ENCODE measurements at regions not wholly inside any gene's neighbourhood (a gene's known extent, or its start where the extent isn't known, plus 50 kb on each side); places are given as distances from the start of the nearest gene placed in this dataset.

DNA sequence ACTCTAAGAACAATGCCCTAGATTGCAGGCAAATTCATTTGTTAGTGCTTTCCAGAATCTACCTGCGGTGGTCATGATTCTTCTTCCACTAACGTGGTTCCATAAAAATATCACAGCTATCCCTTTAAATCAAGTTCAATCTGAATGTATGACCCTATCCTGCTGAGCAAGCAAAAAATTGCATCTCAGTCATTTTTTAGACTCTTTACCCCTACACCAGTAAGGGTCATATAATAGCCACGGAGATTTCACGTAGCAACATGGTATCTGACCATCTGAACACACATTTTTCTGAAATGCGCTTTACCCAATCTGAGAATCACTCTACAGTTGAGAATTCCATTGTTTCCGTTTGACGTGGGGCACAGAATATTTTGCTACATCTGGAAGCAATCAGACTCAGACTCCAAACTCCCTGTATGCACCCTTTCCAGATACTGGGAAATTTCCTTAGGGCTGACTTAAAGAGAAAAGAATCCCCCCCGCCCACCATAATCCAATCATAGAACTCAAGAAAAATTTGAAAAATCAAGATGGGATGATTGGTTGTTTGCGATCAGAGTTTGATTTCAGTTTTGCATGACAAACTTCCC lies 699.2 kb upstream of the ZP4 start:
- Histone ChIP-seq H4K20me1 (ENCODE audit: insufficient read depth) (no peaks in the 10 kb centered on the region), H3K4me2 (ENCODE audit: low read length) (no peak overlapping the region), H3K27ac (ENCODE audit: low read length) (no peak overlapping the region), H3K4me3 (ENCODE audit: low read length) (no peak overlapping the region), H2AFZ (ENCODE audit: low read depth, low read length) (no peak overlapping the region), H3K36me3 (ENCODE audit: insufficient read depth, low read length) (no peaks in the 10 kb centered on the region), H3K9me2 (ENCODE audit: insufficient read depth, low read length) (no peaks in the 10 kb centered on the region), H3K79me2 (replicated peaks; ENCODE audit: insufficient read depth, low read length) (no peaks in the 10 kb centered on the region), H3K9ac (ENCODE audit: low read length) (no peak overlapping the region), H3F3A (ENCODE audit: insufficient read depth, low read length, poor library complexity, severe bottlenecking) (no peaks in the 10 kb centered on the region), H3K9me3 (ENCODE audit: low read length) (no peaks in the 10 kb centered on the region), H3K27me3 (ENCODE audit: insufficient read depth, low read depth, low read length) (no peaks in the 10 kb centered on the region)
- TF ChIP-seq RAD21 (conservative IDR thresholded peaks at IDR 0.05) (no peak), SMC3 (conservative IDR thresholded peaks at IDR 0.05; ENCODE audit: poor library complexity) (no peak), POLR2AphosphoS5 (IDR thresholded peaks at IDR 0.05) (no peak), MXI1 (conservative IDR thresholded peaks at IDR 0.05; ENCODE audit: poor library complexity, severe bottlenecking) (no peak), EP300 (conservative IDR thresholded peaks at IDR 0.05; ENCODE audit: poor library complexity, severe bottlenecking) (no peak), EZH2 (IDR thresholded peaks at IDR 0.05; ENCODE audit: borderline replicate concordance, insufficient read depth, low read length, poor library complexity, severe bottlenecking) (no peak), TAF1 (IDR thresholded peaks at IDR 0.05; ENCODE audit: low read depth) (no peak)
- TF ChIP-seq, protein P1, sequence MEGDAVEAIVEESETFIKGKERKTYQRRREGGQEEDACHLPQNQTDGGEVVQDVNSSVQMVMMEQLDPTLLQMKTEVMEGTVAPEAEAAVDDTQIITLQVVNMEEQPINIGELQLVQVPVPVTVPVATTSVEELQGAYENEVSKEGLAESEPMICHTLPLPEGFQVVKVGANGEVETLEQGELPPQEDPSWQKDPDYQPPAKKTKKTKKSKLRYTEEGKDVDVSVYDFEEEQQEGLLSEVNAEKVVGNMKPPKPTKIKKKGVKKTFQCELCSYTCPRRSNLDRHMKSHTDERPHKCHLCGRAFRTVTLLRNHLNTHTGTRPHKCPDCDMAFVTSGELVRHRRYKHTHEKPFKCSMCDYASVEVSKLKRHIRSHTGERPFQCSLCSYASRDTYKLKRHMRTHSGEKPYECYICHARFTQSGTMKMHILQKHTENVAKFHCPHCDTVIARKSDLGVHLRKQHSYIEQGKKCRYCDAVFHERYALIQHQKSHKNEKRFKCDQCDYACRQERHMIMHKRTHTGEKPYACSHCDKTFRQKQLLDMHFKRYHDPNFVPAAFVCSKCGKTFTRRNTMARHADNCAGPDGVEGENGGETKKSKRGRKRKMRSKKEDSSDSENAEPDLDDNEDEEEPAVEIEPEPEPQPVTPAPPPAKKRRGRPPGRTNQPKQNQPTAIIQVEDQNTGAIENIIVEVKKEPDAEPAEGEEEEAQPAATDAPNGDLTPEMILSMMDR (IDR thresholded peaks at IDR 0.05; ENCODE audit: poor library complexity, severe bottlenecking), result no peak
- TF ChIP-seq, protein P2, sequence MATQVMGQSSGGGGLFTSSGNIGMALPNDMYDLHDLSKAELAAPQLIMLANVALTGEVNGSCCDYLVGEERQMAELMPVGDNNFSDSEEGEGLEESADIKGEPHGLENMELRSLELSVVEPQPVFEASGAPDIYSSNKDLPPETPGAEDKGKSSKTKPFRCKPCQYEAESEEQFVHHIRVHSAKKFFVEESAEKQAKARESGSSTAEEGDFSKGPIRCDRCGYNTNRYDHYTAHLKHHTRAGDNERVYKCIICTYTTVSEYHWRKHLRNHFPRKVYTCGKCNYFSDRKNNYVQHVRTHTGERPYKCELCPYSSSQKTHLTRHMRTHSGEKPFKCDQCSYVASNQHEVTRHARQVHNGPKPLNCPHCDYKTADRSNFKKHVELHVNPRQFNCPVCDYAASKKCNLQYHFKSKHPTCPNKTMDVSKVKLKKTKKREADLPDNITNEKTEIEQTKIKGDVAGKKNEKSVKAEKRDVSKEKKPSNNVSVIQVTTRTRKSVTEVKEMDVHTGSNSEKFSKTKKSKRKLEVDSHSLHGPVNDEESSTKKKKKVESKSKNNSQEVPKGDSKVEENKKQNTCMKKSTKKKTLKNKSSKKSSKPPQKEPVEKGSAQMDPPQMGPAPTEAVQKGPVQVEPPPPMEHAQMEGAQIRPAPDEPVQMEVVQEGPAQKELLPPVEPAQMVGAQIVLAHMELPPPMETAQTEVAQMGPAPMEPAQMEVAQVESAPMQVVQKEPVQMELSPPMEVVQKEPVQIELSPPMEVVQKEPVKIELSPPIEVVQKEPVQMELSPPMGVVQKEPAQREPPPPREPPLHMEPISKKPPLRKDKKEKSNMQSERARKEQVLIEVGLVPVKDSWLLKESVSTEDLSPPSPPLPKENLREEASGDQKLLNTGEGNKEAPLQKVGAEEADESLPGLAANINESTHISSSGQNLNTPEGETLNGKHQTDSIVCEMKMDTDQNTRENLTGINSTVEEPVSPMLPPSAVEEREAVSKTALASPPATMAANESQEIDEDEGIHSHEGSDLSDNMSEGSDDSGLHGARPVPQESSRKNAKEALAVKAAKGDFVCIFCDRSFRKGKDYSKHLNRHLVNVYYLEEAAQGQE (IDR thresholded peaks at IDR 0.05; ENCODE audit: borderline replicate concordance), result no peak

DNA sequence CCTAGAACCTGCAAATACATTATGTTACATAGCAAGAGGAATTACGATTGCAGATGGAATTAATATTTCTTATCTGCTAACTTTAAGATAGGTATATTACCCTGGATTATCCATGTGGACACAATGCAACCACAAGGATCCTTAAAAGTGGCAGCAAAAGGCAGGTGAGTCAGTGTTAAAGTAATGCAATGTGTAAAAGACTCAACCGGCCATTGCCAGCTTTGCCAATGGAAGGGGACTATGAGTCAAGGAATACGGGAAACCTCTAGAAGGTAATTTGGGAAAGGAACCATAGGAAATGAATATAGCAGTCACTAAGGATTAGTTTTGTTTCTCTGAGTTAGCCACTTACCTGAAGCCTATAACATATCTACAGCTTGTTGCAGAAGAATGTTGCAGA lies 692.1 kb upstream of the ZP4 start:
- H3K79me2 ChIP-seq (replicated peaks; ENCODE audit: insufficient read depth, low read length), result no peaks in the 10 kb centered on the region
- no peaks in the 10 kb centered on the region for H4K20me1 ChIP-seq (ENCODE audit: insufficient read depth)
- no peaks in the 10 kb centered on the region for H3K9me3 ChIP-seq (ENCODE audit: low read length)
- H3K27me3 ChIP-seq (ENCODE audit: insufficient read depth, low read depth, low read length), result no peaks in the 10 kb centered on the region
- H3K27ac ChIP-seq (ENCODE audit: low read length), result no peak overlapping the region
- no peaks in the 10 kb centered on the region for H3K36me3 ChIP-seq (ENCODE audit: insufficient read depth, low read length)
- H2AFZ ChIP-seq (ENCODE audit: low read depth, low read length), result no peak overlapping the region
- no peak overlapping the region for H3K4me2 ChIP-seq (ENCODE audit: low read length)
- no peak overlapping the region for H3K4me3 ChIP-seq (ENCODE audit: low read length)
- H3K9me2 ChIP-seq (ENCODE audit: insufficient read depth, low read length), result no peaks in the 10 kb centered on the region
- TF ChIP-seq, protein P1 (IDR thresholded peaks at IDR 0.05; ENCODE audit: poor library complexity, severe bottlenecking), result no peak
- no peak for TF ChIP-seq EZH2 (IDR thresholded peaks at IDR 0.05; ENCODE audit: borderline replicate concordance, insufficient read depth, low read length, poor library complexity, severe bottlenecking)
- TF ChIP-seq, protein P2 (IDR thresholded peaks at IDR 0.05; ENCODE audit: borderline replicate concordance), result no peak
- TF ChIP-seq SMC3 (conservative IDR thresholded peaks at IDR 0.05; ENCODE audit: poor library complexity), result no peak
- no peak for TF ChIP-seq TAF1 (IDR thresholded peaks at IDR 0.05; ENCODE audit: low read depth)
- TF ChIP-seq EP300 (conservative IDR thresholded peaks at IDR 0.05; ENCODE audit: poor library complexity, severe bottlenecking), result no peak
- no peak for TF ChIP-seq MXI1 (conservative IDR thresholded peaks at IDR 0.05; ENCODE audit: poor library complexity, severe bottlenecking)
- TF ChIP-seq RAD21 (conservative IDR thresholded peaks at IDR 0.05), result no peak
- TF ChIP-seq POLR2AphosphoS5 (IDR thresholded peaks at IDR 0.05), result no peak
- H3K9ac ChIP-seq (ENCODE audit: low read length), result no peak overlapping the region
- H3F3A ChIP-seq (ENCODE audit: insufficient read depth, low read length, poor library complexity, severe bottlenecking), result no peaks in the 10 kb centered on the region

All from neural cell (in vitro differentiated cells).